HepG2 (cell line): ENCODE measurements at regions not wholly inside any gene's neighbourhood (a gene's known extent, or its start where the extent isn't known, plus 50 kb on each side); places are given as distances from the start of the nearest gene placed in this dataset.

ENCODE experiments used
- ATAC-seq: fragments of 200-7000 bp; cut with Tn5 transposase; 3 replicates; pipeline ENCODE4 v1.9.1; 2020; ENCODE audit warnings: mild to moderate bottlenecking, moderate library complexity
- BruUV-seq: library from RNA; stranded (reverse); fragments of 400-500 nt; replicated peaks from 2 replicates; lab custom pipeline; 2021; lab: Mats Ljungman, UMichigan
- CTCF ChIA-PET: fragments of 300-600 bp; formaldehyde crosslinking; extraction: SDS; loops from one replicate; lab custom pipeline; 2021; ENCODE audit warnings: low total read pairs, inconsistent platforms, low intra/inter-chr PET ratio; lab: Yijun Ruan, JAX
- POLR2A ChIA-PET: fragments of 350-600 bp; sonication (Branson Sonifier 250); formaldehyde crosslinking; loops from one replicate; lab custom pipeline; 2020; ENCODE audit warnings: antibody characterized with exemption, inconsistent platforms; lab: Yijun Ruan, JAX
- DNase-seq: peaks from one replicate; pipeline ENCODE4 v3.0.0-alpha.2; 2015; ENCODE audit warnings: low spot score
- FAIRE-seq: peaks from 3 replicates; lab custom pipeline; 2011; peaks lifted over from hg19 to GRCh38; lab: Jason Lieb, UNC
- H2AFZ ChIP-seq: one replicate; pipeline ENCODE4 v1.6.1; 2011; ENCODE audit warnings: low read length, inconsistent platforms
- H3K27ac ChIP-seq: fragments of 300-600 bp; 3 replicates; pipeline ENCODE4 v1.8.0; 2011; ENCODE audit warnings: mixed run types, mild to moderate bottlenecking, mixed read lengths, low read length, inconsistent platforms; ENCODE audit not compliant: insufficient read depth; ENCODE audit errors: extremely low read length
- H3K27me3 ChIP-seq, 2 experiments: fragments of 200-600 bp in 1 of 2; 2 replicates in 1 of 2; 3 replicates in 1 of 2; pipeline versions ENCODE4 v1.6.0 to v1.8.0; 2011; ENCODE audit warnings: low read length in 2 of 2, mild to moderate bottlenecking in 2 of 2, moderate library complexity in 2 of 2, inconsistent platforms in 1 of 2; ENCODE audit not compliant: insufficient read depth in 2 of 2, control insufficient read depth in 1 of 2
- H3K36me3 ChIP-seq, 2 experiments: fragments of 200-600 bp in 1 of 2; replicated peaks in 1 of 2; 2 replicates in 1 of 2; 3 replicates in 1 of 2; pipeline versions ENCODE4 v1.5.1 to v1.8.0; 2011; ENCODE audit warnings: low read length in 2 of 2, inconsistent platforms in 1 of 2; ENCODE audit not compliant: insufficient read depth in 2 of 2, control insufficient read depth in 1 of 2
- H3K4me1 ChIP-seq: 2 replicates; pipeline ENCODE4 v1.5.1; 2012; ENCODE audit warnings: low read length, inconsistent platforms; ENCODE audit not compliant: insufficient read depth
- H3K4me2 ChIP-seq: 2 replicates; pipeline ENCODE4 v1.6.0; 2011; ENCODE audit warnings: low read depth, low read length, inconsistent platforms
- H3K4me3 ChIP-seq, 3 experiments: fragments of 200-600 bp in 1 of 3; sonication (generic), shearing (Covaris generic) in 1 of 3; replicated peaks in 1 of 3; 2 replicates each; pipeline ENCODE4 v1.5.1; 2011 to 2016; ENCODE audit warnings: low read length in 3 of 3, inconsistent platforms in 2 of 3, low read depth in 2 of 3, mild to moderate bottlenecking in 2 of 3, control low read depth in 1 of 3, mixed read lengths in 1 of 3; ENCODE audit not compliant: insufficient read depth in 1 of 3
- H3K79me2 ChIP-seq: one replicate; pipeline ENCODE4 v1.6.1; 2011; ENCODE audit warnings: low read length, inconsistent platforms; ENCODE audit not compliant: insufficient read depth
- H3K9ac ChIP-seq: 2 replicates; pipeline ENCODE4 v1.6.0; 2011; ENCODE audit warnings: mild to moderate bottlenecking, low read depth, low read length, inconsistent platforms; ENCODE audit not compliant: insufficient read depth
- H3K9me3 ChIP-seq: 2 replicates; pipeline ENCODE4 v1.5.1; 2012; ENCODE audit warnings: mild to moderate bottlenecking, low read length
- H4K20me1 ChIP-seq: 2 replicates; pipeline ENCODE4 v1.6.0; 2011; ENCODE audit warnings: inconsistent platforms, mild to moderate bottlenecking, low read length, moderate library complexity; ENCODE audit not compliant: insufficient read depth
- CBX1 ChIP-seq: IDR thresholded peaks from one replicate; pipeline ENCODE4 v1.6.1; 2016; ENCODE audit warnings: antibody characterized with exemption, low read depth
- DMAP1 ChIP-seq: IDR thresholded peaks from 2 replicates; pipeline ENCODE4 v1.6.1; 2016
- HNRNPL ChIP-seq: fragments of 200-400 bp; formaldehyde crosslinking; IDR thresholded peaks from 2 replicates; pipeline ENCODE4 v1.6.1; 2017; ENCODE audit warnings: mild to moderate bottlenecking, low read depth, low read length
- HNRNPUL1 ChIP-seq: fragments of 200-400 bp; formaldehyde crosslinking; IDR thresholded peaks from 2 replicates; pipeline ENCODE4 v1.6.1; 2017; ENCODE audit warnings: low read depth, mild to moderate bottlenecking, low read length, moderate library complexity
- JUN ChIP-seq: sonication (generic); formaldehyde crosslinking; IDR thresholded peaks from 2 replicates; pipeline ENCODE4 v1.4.0; 2020; ENCODE audit warnings: mild to moderate bottlenecking, missing genetic modification reagents
- NR2C2 ChIP-seq: sonication (generic); formaldehyde crosslinking; IDR thresholded peaks from 2 replicates; pipeline ENCODE4 v1.4.0; 2020; ENCODE audit warnings: missing genetic modification reagents, mild to moderate bottlenecking, moderate library complexity, borderline replicate concordance
- NR2F2 ChIP-seq: IDR thresholded peaks from 2 replicates; pipeline ENCODE4 v1.6.1; 2012; ENCODE audit warnings: low read depth, inconsistent platforms, borderline replicate concordance
- PHF5A ChIP-seq: IDR thresholded peaks from one replicate; pipeline ENCODE4 v1.6.1; 2018; ENCODE audit warnings: low read depth, missing genetic modification reagents; ENCODE audit not compliant: unreplicated experiment
- POLR2AphosphoS2 ChIP-seq: IDR thresholded peaks from 2 replicates; pipeline ENCODE4 v1.6.1; 2011; ENCODE audit warnings: low read depth, low read length, improper control_type of control experiment
- POLR2AphosphoS5 ChIP-seq: IDR thresholded peaks from 2 replicates; pipeline ENCODE4 v1.6.1; 2012; ENCODE audit warnings: low read depth, low read length
- SAP130 ChIP-seq: IDR thresholded peaks from 2 replicates; pipeline ENCODE4 v1.6.1; 2016; ENCODE audit warnings: low read depth
- ZNF441 ChIP-seq: sonication (generic); formaldehyde crosslinking; IDR thresholded peaks from 2 replicates; pipeline ENCODE4 v1.7.0; 2021; ENCODE audit warnings: missing genetic modification reagents, borderline replicate concordance
- ZNF615 ChIP-seq: sonication (generic); formaldehyde crosslinking; IDR thresholded peaks from 2 replicates; pipeline ENCODE4 v1.5.0; 2020; ENCODE audit warnings: mild to moderate bottlenecking, missing genetic modification reagents, borderline replicate concordance
- WGBS: methylation state at CpG from one replicate; pipeline ENCODE4 v1.1.6; 2017; ENCODE audit warnings: low lambda C conversion rate; 5-methylcytosine and 5-hydroxymethylcytosine counted together
- in situ Hi-C: cut with HindIII; loops from 2 replicates; pipeline ENCODE4 v1.10.0; 2017; ENCODE audit warnings: low pct_unique_long_range_greater_than_20kb; ENCODE audit not compliant: extremely low pct_ligation_motif_present
- intact Hi-C: fragments of 100-400 bp; cut with micrococcal nuclease; formaldehyde crosslinking; loops from one replicate; pipeline ENCODE4 v1.10.0; 2022; ENCODE audit not compliant: unreplicated experiment
- TF ChIP-seq, protein P1 (sequence below): sonication (generic); formaldehyde crosslinking; IDR thresholded peaks from 2 replicates; pipeline ENCODE4 v1.5.1; 2020; ENCODE audit warnings: mild to moderate bottlenecking, moderate library complexity, missing genetic modification reagents
- TF ChIP-seq, protein P2 (sequence below): IDR thresholded peaks from 2 replicates; pipeline ENCODE4 v1.6.1; 2012; ENCODE audit warnings: inconsistent platforms
- TF ChIP-seq, protein P3 (sequence below): sonication (generic); formaldehyde crosslinking; IDR thresholded peaks from 2 replicates; pipeline ENCODE4 v1.4.0; 2020; ENCODE audit warnings: mild to moderate bottlenecking, missing genetic modification reagents

DNA sequence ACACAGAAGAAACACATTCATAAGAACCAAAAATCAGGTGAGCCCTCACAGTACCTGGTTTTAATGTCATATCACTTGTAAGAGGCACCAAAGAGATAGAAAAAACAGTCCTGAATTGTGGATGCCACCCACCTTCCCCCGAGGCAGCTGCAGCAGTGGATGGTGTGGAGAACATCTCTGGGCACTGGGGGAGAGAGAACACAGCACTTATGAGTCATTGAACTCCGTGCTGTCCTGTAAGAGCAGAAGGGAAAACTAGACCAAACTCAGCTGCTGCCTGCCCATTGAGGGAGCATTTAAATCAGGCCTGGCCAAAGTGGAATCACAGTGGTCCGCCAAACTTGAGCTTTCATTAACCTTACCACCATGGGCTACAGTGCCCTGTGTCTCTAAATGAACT is 296.2 kb downstream of the SPATA31D1 start (continued):
- TF ChIP-seq, protein P1, sequence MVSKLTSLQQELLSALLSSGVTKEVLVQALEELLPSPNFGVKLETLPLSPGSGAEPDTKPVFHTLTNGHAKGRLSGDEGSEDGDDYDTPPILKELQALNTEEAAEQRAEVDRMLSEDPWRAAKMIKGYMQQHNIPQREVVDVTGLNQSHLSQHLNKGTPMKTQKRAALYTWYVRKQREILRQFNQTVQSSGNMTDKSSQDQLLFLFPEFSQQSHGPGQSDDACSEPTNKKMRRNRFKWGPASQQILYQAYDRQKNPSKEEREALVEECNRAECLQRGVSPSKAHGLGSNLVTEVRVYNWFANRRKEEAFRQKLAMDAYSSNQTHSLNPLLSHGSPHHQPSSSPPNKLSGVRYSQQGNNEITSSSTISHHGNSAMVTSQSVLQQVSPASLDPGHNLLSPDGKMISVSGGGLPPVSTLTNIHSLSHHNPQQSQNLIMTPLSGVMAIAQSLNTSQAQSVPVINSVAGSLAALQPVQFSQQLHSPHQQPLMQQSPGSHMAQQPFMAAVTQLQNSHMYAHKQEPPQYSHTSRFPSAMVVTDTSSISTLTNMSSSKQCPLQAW (CRISPR knock-in tag): no peak
- TF ChIP-seq PHF5A (CRISPR knock-in tag) (no peak), NR2C2 (CRISPR knock-in tag) (no peak), CBX1 (no peak), ZNF615 (CRISPR knock-in tag) (no peak), HNRNPL (no peak)
- TF ChIP-seq, protein P2, sequence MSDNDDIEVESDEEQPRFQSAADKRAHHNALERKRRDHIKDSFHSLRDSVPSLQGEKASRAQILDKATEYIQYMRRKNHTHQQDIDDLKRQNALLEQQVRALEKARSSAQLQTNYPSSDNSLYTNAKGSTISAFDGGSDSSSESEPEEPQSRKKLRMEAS: no peak
- TF ChIP-seq, all 625 proteins: peak for 0

DNA sequence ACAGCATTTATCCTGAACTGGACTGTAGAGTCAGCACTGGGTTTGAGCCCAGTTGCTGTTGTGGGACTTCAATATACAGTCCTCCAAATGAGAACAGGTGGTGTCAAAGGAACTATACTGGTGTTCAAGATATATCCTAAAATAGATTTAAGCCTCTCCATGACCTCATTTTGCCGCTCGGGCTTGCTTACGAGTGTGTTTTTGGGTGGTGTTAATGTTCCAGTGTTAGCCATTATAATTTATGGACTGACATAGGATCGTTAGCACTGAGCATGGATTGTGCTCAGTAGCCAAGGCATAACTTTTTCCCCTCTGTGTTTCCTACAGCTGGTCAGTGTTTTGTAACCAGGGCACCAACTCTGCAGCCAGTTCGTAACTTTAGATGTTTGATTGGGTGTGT is 306.6 kb downstream of the SPATA31D1 start:
- BruUV-seq: no TSS peak
- DNase-seq: no peak
- in situ Hi-C loops: no loop called here
- H3K9me3 ChIP-seq: 0 out of 2 replicates have a peak, but pooled peaks cover under 1% of the 10 kb centered on the region
- H3K4me1 ChIP-seq: no peaks in the 10 kb centered on the region
- ChIA-PET POLR2A (no interaction called here), CTCF (no interaction called here)
- intact Hi-C loops: no loop called here
- ATAC-seq: no peak
- H3K27me3 ChIP-seq: no peaks in the 10 kb centered on the region
- H3K4me3 ChIP-seq: no peak overlapping the region
- no peak overlapping the region for H3K27ac ChIP-seq
- no peak overlapping the region for H2AFZ ChIP-seq
- H4K20me1 ChIP-seq: no peaks in the 10 kb centered on the region
- H3K4me2 ChIP-seq: no peak overlapping the region
- H3K79me2 ChIP-seq: no peaks in the 10 kb centered on the region
- H3K9ac ChIP-seq: no peak overlapping the region
- no peaks in the 10 kb centered on the region for H3K36me3 ChIP-seq
- no peak for FAIRE-seq
- 65% methylated on average over 5 of the region's 5 CpGs for WGBS
- TF ChIP-seq NR2F2 (no peak), SAP130 (CRISPR knock-in tag) (no peak), HNRNPUL1 (no peak), POLR2AphosphoS2 (no peak), ZNF441 (no peak), DMAP1 (no peak), POLR2AphosphoS5 (no peak), JUN (CRISPR knock-in tag) (no peak)
- TF ChIP-seq, protein P3, sequence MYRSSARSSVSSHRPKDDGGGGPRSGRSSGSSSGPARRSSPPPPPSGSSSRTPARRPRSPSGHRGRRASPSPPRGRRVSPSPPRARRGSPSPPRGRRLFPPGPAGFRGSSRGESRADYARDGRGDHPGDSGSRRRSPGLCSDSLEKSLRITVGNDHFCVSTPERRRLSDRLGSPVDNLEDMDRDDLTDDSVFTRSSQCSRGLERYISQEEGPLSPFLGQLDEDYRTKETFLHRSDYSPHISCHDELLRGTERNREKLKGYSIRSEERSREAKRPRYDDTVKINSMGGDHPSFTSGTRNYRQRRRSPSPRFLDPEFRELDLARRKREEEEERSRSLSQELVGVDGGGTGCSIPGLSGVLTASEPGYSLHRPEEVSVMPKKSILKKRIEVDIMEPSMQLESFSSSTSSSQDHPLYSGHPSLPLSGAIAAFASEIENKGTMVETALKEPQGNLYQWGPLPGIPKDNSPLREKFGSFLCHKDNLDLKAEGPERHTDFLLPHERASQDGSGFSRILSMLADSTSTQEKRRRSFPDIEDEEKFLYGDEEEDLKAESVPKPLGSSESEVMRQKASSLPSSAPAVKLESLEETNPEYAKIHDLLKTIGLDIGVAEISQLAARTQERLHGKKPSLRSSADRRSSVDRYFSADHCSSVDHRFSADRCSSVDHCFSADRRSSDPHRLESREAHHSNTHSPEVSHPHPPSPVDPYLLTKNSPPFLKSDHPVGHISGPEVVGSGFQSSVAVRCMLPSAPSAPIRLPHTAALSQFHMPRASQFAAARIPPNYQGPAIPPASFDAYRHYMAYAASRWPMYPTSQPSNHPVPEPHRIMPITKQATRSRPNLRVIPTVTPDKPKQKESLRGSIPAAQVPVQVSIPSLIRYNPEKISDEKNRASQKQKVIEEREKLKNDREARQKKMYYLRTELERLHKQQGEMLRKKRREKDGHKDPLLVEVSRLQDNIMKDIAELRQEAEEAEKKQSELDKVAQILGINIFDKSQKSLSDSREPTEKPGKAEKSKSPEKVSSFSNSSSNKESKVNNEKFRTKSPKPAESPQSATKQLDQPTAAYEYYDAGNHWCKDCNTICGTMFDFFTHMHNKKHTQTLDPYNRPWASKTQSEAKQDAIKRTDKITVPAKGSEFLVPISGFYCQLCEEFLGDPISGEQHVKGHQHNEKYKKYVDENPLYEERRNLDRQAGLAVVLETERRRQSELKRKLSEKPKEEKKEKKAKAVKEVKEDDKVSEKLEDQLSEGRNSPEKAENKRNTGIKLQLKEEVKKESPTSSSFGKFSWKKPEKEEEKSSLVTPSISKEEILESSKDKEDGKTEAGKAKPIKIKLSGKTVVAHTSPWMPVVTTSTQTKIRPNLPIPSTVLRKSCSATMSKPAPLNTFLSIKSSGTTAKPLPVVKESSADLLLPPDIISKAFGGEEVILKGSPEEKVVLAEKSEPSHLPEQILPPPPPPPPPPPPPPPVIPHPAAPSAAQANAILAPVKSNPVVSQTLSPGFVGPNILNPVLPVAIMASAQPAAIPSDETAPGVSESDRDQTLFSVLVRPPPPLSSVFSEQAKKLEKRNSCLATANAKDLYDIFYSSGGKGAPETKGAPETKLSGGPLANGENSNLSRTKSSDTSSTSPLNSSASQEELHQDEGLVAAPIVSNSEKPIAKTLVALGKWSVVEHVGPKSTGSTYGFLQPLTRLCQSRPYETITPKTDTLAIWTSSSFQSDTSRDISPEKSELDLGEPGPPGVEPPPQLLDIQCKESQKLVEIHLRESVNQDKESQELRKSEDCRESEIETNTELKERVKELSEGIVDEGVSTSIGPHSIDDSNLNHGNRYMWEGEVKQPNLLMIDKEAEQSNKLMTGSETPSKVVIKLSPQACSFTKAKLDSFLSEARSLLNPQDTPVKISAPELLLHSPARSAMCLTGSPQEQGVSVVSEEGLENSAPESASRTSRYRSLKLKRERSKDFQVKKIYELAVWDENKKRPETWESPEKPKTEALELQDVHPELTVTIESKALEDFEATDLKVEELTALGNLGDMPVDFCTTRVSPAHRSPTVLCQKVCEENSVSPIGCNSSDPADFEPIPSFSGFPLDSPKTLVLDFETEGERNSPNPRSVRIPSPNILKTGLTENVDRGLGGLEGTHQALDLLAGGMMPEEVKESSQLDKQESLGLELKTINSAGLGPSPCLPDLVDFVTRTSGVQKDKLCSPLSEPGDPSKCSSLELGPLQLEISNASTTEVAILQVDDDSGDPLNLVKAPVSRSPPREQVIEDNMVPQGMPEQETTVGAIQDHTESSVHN: no peak
